ENCODE measurements at regions not wholly inside any gene's neighbourhood (a gene's known extent, or its start where the extent isn't known, plus 50 kb on each side); places are given as distances from the start of the nearest gene placed in this dataset.

DNA sequence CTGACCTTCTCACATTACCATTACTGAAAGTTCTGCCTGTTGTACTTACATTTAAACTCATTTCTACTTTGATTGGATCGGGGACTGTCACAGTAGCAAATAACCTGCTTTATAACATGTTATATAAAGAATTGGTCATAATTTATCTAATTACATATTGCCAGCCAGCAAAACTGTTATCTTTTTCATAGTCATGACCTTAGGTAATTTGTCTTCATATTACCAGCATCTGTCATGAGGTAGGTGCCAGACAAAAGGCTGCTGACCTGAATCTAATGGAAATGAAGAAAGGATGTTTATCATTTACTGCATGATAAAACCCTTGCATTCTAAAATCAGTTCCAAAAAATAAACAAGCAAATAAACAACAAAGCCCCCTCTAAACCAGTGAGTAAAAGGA is 89.4 kb upstream of the LRP1B start:
- no peak for DNase-seq

- DNase-seq: no peak
Measured at GRCh38 chr2:142218471-142218870, 87.7 kb upstream of the LRP1B start.

- DNase-seq: no peak
Measured at GRCh38 chr2:142217804-142218203, 87.0 kb upstream of the LRP1B start.

DNA sequence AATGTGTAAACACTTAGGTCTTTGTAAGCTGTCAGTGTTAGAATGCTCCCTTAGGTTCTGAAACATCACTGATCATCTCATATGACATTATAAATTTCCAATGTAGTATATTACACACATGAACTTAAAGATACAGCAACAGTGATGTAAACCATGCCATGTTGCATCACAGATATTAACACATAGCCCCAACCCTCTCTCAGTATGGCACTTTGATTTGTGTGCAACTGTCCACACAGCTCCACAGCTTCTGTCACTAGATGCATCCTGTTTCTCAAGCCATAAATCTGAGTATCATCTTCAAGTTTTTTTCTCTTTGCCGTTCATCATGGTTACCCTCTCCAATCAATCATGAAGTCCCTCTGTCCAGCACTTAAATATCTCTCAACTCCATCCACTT is 69.2 kb upstream of the LRP1B start:
- DNase-seq: no peak

GRCh38 chr2:142199073-142199472 is 68.3 kb upstream of the LRP1B start:
- DNase-seq: no peak

DNA sequence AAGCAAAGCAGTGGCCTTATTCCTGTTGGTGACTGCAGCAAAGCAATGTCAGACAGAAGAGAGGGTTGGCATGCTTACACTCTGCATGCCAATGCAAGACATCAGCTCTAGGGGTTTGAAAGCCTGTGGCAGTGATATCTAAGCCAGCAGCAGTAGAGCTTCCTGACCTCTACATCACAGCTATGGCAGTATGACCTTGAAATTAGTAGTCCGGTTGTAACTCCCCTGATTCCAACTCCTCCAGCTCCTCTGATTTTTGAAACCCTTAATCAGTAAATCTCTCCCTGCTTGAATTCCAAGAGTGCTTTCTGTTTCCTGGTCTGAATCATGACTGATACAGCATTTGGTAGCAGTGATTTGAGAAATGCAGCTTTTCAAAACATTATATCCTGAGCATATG is 60.0 kb upstream of the LRP1B start:
- DNase-seq: no peak

- no peak for DNase-seq
Measured at GRCh38 chr2:142189501-142189900, 58.7 kb upstream of the LRP1B start.

DNA sequence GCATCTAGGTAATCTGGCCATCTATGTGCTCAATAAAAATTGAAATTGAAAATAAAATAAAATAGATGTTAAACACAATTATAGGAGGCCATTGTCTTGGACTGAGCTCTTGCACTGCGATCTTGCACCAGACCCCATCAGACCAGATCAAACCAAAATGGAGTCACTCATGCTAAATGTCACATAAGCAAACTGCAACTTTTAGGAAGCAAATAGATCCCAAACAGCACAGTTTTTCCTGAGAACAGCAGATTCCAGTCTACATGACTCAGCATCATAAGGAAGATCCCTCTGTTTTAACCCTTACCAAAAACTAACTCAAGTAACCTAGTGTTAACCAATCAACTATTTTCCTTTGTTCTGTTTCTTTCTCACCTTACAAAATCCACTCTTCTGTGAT is 57.7 kb upstream of the LRP1B start:
- no peak for DNase-seq

DNA sequence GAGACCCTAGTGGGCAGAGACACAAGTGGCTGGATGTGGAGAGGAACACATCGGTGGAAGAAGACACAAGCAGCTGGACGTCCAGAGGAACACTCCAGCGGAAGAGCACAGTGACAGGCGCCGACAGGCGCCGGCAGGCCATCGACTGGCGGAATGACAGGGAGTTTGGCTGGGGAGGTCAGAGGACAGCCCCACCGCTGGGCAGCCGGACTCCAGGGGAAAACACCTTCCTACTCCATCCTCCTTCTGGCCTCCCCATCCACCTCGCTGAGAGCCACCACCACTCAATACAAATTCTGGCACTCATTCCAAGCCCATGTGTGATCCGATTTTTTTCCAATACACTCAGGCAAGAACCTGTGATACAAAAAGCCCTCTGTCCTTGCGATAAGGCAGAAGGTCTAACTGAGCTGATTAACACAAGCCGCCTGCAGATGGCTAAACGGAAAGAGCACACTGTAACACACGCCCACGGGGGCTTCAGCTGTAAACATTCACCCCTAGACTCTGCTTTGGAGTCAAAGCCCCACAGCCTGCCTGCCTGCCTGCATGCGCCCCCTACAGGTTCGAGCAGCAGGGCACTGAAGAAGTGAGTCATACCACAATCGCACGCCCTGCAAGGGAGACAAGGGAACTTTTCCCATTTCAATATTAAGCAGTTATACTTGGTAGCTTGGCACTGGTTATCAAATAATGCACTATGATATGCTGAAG is 50.2 kb upstream of the LRP1B start:
- no peak for DNase-seq
